Upper lobe of left lung (tissue), 6 donors: ENCODE measurements at regions not wholly inside any gene's neighbourhood (a gene's known extent, or its start where the extent isn't known, plus 50 kb on each side); places are given as distances from the start of the nearest gene placed in this dataset.

Source experiments
- ATAC-seq, 2 donors: fragments of 200-7000 bp; cut with Tn5 transposase; one replicate each; pipeline ENCODE4 v1.9.1; 2022; ENCODE audit warnings: mild to moderate bottlenecking in 2 of 2, moderate library complexity in 2 of 2; ENCODE audit not compliant: low FRiP score in 2 of 2
- DNase-seq, 2 donors: peaks; one replicate each; pipeline ENCODE4 v3.0.0-alpha.2; 2019 to 2020
- H3K27ac ChIP-seq, 4 donors: fragments of 200-600 bp; sonication (generic); one replicate each; pipeline ENCODE4 v1.5.1; 2016 to 2019
- H3K27me3 ChIP-seq, 4 donors: fragments of 200-600 bp; sonication (generic); one replicate each; pipeline ENCODE4 v1.5.1; 2017 to 2019
- H3K36me3 ChIP-seq, 4 donors: fragments of 200-600 bp; sonication (generic); one replicate each; pipeline ENCODE4 v1.5.1; 2016 to 2019
- H3K4me1 ChIP-seq, 4 donors: fragments of 200-600 bp; sonication (generic); one replicate each; pipeline ENCODE4 v1.5.1; 2018 to 2019
- H3K4me3 ChIP-seq, 4 donors: fragments of 200-600 bp; sonication (generic); one replicate each; pipeline ENCODE4 v1.5.1; 2017 to 2019; ENCODE audit warnings: mild to moderate bottlenecking in 2 of 4, moderate library complexity in 1 of 4
- H3K9me3 ChIP-seq, 4 donors: fragments of 200-600 bp; sonication (generic); one replicate each; pipeline ENCODE4 v1.5.1; 2018 to 2019
- EP300 ChIP-seq, 4 donors: sonication (generic); formaldehyde crosslinking; IDR thresholded peaks; one replicate each; pipeline ENCODE4 v1.5.1; 2017; ENCODE audit warnings: antibody characterized with exemption in 4 of 4, control low read depth in 2 of 4
- POLR2A ChIP-seq, 4 donors: fragments of 450-650 bp; IDR thresholded peaks; one replicate each; pipeline ENCODE4 v1.5.1; 2016 to 2017; ENCODE audit warnings: antibody characterized with exemption in 4 of 4, mild to moderate bottlenecking in 2 of 4
- POLR2AphosphoS5 ChIP-seq, 2 donors: sonication (generic); formaldehyde crosslinking; IDR thresholded peaks; one replicate each; pipeline ENCODE4 v1.5.1; 2017; ENCODE audit warnings: antibody characterized with exemption in 2 of 2
- WGBS, 2 donors: methylation state at CpG; one replicate each; pipeline ENCODE4 v1.1.5; 2017 to 2018; 5-methylcytosine and 5-hydroxymethylcytosine counted together
- TF ChIP-seq, protein P1 (sequence below), 6 experiments: fragments of 450-650 bp in 4 of 6; fragments of 200-600 bp in 2 of 6; sonication (generic) in 2 of 6; IDR thresholded peaks; one replicate each; pipeline ENCODE4 v1.5.1; 2016 to 2019; ENCODE audit warnings: antibody characterized with exemption in 6 of 6
- donor health status: DM: no; HTN: no; CAD: no; lungs with moderate emphysema.
- donor health status: DM: no; HTN: yes; CAD: no; lungs with severe emphysema.

- no peak for ATAC-seq
- Histone ChIP-seq H3K27me3 (no peaks in the 10 kb centered on the region), H3K27ac (no peak overlapping the region), H3K36me3 (no peaks in the 10 kb centered on the region), H3K9me3 (no peaks in the 10 kb centered on the region), H3K4me3 (no peak overlapping the region), H3K4me1 (no peaks in the 10 kb centered on the region)
- TF ChIP-seq POLR2A (IDR thresholded peaks at IDR 0.05) (no peak), EP300 (IDR thresholded peaks at IDR 0.05) (no peak), POLR2AphosphoS5 (IDR thresholded peaks at IDR 0.05) (no peak)
- TF ChIP-seq, protein P1, sequence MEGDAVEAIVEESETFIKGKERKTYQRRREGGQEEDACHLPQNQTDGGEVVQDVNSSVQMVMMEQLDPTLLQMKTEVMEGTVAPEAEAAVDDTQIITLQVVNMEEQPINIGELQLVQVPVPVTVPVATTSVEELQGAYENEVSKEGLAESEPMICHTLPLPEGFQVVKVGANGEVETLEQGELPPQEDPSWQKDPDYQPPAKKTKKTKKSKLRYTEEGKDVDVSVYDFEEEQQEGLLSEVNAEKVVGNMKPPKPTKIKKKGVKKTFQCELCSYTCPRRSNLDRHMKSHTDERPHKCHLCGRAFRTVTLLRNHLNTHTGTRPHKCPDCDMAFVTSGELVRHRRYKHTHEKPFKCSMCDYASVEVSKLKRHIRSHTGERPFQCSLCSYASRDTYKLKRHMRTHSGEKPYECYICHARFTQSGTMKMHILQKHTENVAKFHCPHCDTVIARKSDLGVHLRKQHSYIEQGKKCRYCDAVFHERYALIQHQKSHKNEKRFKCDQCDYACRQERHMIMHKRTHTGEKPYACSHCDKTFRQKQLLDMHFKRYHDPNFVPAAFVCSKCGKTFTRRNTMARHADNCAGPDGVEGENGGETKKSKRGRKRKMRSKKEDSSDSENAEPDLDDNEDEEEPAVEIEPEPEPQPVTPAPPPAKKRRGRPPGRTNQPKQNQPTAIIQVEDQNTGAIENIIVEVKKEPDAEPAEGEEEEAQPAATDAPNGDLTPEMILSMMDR (IDR thresholded peaks at IDR 0.05) = no peak
- WGBS, 2 donors = 59 to 79% methylated on average over 6 of the region's 6 CpGs
- DNase-seq = no peak
Observed at GRCh38 chr15:91393186-91393585, 293.1 kb downstream of the SV2B start.

GRCh38 chr15:91400481-91400880 is 300.4 kb downstream of the SV2B start:
- Histone ChIP-seq H3K4me1 (no peaks in the 10 kb centered on the region), H3K27me3 (no peaks in the 10 kb centered on the region), H3K27ac (no peak overlapping the region), H3K36me3 (no peaks in the 10 kb centered on the region), H3K9me3 (no peaks in the 10 kb centered on the region), H3K4me3 (no peak overlapping the region)
- WGBS, 2 donors = 76 to 83% methylated on average over 1 of the region's 1 CpG
- DNase-seq (no peak), ATAC-seq (no peak)
- TF ChIP-seq POLR2A (IDR thresholded peaks at IDR 0.05) (no peak), EP300 (IDR thresholded peaks at IDR 0.05) (no peak), POLR2AphosphoS5 (IDR thresholded peaks at IDR 0.05) (no peak)
- TF ChIP-seq, protein P1 (IDR thresholded peaks at IDR 0.05) = no peak

- H3K27ac ChIP-seq = no peak overlapping the region
- no peak for TF ChIP-seq POLR2A (IDR thresholded peaks at IDR 0.05)
- no peak for TF ChIP-seq POLR2AphosphoS5 (IDR thresholded peaks at IDR 0.05)
- no peak for TF ChIP-seq EP300 (IDR thresholded peaks at IDR 0.05)
- TF ChIP-seq, protein P1 (IDR thresholded peaks at IDR 0.05) = no peak
- ATAC-seq (peak in 1 of 2 donors; percentile 46), DNase-seq (no peak)
- WGBS, 2 donors = 26 to 52% methylated on average over 4 of the region's 4 CpGs
- H3K27me3 ChIP-seq = no peaks in the 10 kb centered on the region
- H3K4me3 ChIP-seq = no peak overlapping the region
- no peaks in the 10 kb centered on the region for H3K9me3 ChIP-seq
- peaks cover 0 to 6% (median 0%) of the 10 kb centered on the region in 4 donors for H3K4me1 ChIP-seq
- H3K36me3 ChIP-seq = no peaks in the 10 kb centered on the region
Observed at GRCh38 chr15:91407269-91407889, 307.3 kb downstream of the SV2B start.

GRCh38 chr15:91408476-91409076 is 308.5 kb downstream of the SV2B start:
- DNase-seq (no peak), ATAC-seq (peak in 1 of 2 donors; percentile 60)
- Histone ChIP-seq H3K4me3 (peak overlapping the region in 1 of 4 donors; percentile 9), H3K36me3 (no peaks in the 10 kb centered on the region), H3K4me1 (peaks cover 0 to 6% (median 3%) of the 10 kb centered on the region in 4 donors), H3K27ac (no peak overlapping the region), H3K27me3 (no peaks in the 10 kb centered on the region), H3K9me3 (no peaks in the 10 kb centered on the region)
- TF ChIP-seq EP300 (IDR thresholded peaks at IDR 0.05) (no peak), POLR2A (IDR thresholded peaks at IDR 0.05) (no peak), POLR2AphosphoS5 (IDR thresholded peaks at IDR 0.05) (no peak)
- TF ChIP-seq, protein P1 (IDR thresholded peaks at IDR 0.05) = no peak
- WGBS, 2 donors = 23 to 44% methylated on average over 9 of the region's 9 CpGs

GRCh38 chr15:91409387-91409786 is 309.3 kb downstream of the SV2B start:
- TF ChIP-seq, protein P1 (IDR thresholded peaks at IDR 0.05) = no peak
- TF ChIP-seq EP300 (IDR thresholded peaks at IDR 0.05) = no peak
- no peak for TF ChIP-seq POLR2AphosphoS5 (IDR thresholded peaks at IDR 0.05)
- TF ChIP-seq POLR2A (IDR thresholded peaks at IDR 0.05) = no peak
- H3K36me3 ChIP-seq = no peaks in the 10 kb centered on the region
- no peak overlapping the region for H3K4me3 ChIP-seq
- ATAC-seq (no peak), DNase-seq (no peak)
- no peaks in the 10 kb centered on the region for H3K9me3 ChIP-seq
- WGBS, 2 donors = 82 to 83% methylated on average over 1 of the region's 1 CpG
- H3K4me1 ChIP-seq = peaks cover 0 to 6% (median 3%) of the 10 kb centered on the region in 4 donors
- H3K27me3 ChIP-seq = no peaks in the 10 kb centered on the region
- no peak overlapping the region for H3K27ac ChIP-seq
